Uterus (tissue), 2 donors: ENCODE measurements at regions not wholly inside any gene's neighbourhood (a gene's known extent, or its start where the extent isn't known, plus 50 kb on each side); places are given as distances from the start of the nearest gene placed in this dataset.

ENCODE experiments used
- CTCF ChIP-seq, 4 experiments: fragments of 200-600 bp in 2 of 4; fragments of 450-650 bp in 2 of 4; sonication (generic) in 2 of 4; IDR thresholded peaks; one replicate each; pipeline ENCODE4 v1.5.1; 2016 to 2019; ENCODE audit warnings: antibody characterized with exemption in 4 of 4, mild to moderate bottlenecking in 2 of 4, moderate library complexity in 1 of 4
- POLR2A ChIP-seq, 2 donors: fragments of 450-650 bp; IDR thresholded peaks; one replicate each; pipeline ENCODE4 v1.6.1; 2016; ENCODE audit warnings: antibody characterized with exemption in 2 of 2, mild to moderate bottlenecking in 1 of 2, moderate library complexity in 1 of 2

DNA sequence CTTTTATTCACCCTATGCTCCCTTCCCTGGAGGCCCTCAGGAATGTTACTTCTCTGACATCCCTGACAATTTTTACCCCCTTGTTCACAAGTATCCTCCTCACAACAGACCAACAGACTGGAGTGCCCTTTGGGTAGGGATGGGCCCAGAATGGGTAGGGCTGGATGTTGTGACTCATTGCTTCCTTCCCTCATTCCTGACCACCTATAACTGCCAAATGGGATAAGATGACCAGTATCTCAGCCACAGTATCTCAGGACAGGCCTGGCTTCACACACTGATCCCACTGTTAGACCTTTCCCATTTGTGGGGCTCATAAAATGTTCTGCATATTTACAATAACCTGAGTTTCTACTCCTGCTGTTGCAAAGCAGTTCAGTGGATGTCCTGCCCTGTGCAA is 223.0 kb upstream of the LRFN2 start:
- TF ChIP-seq CTCF (IDR thresholded peaks at IDR 0.05), result no peak
- TF ChIP-seq POLR2A (IDR thresholded peaks at IDR 0.05), result no peak
